Adrenal gland (tissue), 5 donors: ENCODE measurements at regions not wholly inside any gene's neighbourhood (a gene's known extent, or its start where the extent isn't known, plus 50 kb on each side); places are given as distances from the start of the nearest gene placed in this dataset.

Experiments
- POLR2A ChIP-seq, 2 donors: fragments of 450-650 bp; IDR thresholded peaks; one replicate each; pipeline ENCODE4 v1.6.1; 2017; ENCODE audit warnings: antibody characterized with exemption in 2 of 2, mild to moderate bottlenecking in 2 of 2, moderate library complexity in 1 of 2
- TF ChIP-seq, protein P1 (sequence below), 6 experiments: fragments of 450-650 bp in 4 of 6; fragments of 200-600 bp in 2 of 6; sonication (generic) in 1 of 6; IDR thresholded peaks; 1 replicate in 5 of 6; 2 replicates in 1 of 6; pipeline versions ENCODE4 v1.5.1 to v1.8.0; 2016 to 2021; ENCODE audit warnings: antibody characterized with exemption in 6 of 6, mild to moderate bottlenecking in 2 of 6, moderate library complexity in 1 of 6
- donor health status: DM: no; HTN: no; CAD: no.

DNA sequence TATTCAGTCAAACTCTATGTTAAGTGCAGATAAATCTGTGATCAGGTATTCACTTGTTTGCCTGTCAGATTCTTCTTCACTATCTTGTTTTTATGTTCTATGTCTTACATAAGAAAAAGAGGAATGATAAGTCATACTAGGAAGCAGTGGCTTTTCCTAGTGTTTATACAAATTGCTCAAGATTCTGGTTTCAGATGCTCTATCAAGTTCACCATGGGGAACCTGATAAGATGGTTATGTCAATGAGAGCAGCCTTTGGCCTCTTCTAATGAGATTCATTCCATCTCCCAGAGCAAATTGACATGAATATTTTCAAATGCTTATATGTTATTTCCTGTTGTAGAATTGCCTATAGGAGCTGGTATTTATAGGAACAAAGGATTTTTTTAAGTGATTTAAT is 218.8 kb upstream of the TMPRSS15 start:
- TF ChIP-seq, protein P1, sequence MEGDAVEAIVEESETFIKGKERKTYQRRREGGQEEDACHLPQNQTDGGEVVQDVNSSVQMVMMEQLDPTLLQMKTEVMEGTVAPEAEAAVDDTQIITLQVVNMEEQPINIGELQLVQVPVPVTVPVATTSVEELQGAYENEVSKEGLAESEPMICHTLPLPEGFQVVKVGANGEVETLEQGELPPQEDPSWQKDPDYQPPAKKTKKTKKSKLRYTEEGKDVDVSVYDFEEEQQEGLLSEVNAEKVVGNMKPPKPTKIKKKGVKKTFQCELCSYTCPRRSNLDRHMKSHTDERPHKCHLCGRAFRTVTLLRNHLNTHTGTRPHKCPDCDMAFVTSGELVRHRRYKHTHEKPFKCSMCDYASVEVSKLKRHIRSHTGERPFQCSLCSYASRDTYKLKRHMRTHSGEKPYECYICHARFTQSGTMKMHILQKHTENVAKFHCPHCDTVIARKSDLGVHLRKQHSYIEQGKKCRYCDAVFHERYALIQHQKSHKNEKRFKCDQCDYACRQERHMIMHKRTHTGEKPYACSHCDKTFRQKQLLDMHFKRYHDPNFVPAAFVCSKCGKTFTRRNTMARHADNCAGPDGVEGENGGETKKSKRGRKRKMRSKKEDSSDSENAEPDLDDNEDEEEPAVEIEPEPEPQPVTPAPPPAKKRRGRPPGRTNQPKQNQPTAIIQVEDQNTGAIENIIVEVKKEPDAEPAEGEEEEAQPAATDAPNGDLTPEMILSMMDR (IDR thresholded peaks at IDR 0.05) = no peak
- no peak for TF ChIP-seq POLR2A (IDR thresholded peaks at IDR 0.05)
